ENCODE measurements at regions not wholly inside any gene's neighbourhood (a gene's known extent, or its start where the extent isn't known, plus 50 kb on each side); places are given as distances from the start of the nearest gene placed in this dataset.

- DNase-seq, result no peak
These were observed 111.4 kb upstream of the C1QTNF9B start for GRCh38 chr13:24008679-24009078.

- no peak for DNase-seq
These were observed 114.0 kb upstream of the C1QTNF9B start for GRCh38 chr13:24011266-24011665.

- DNase-seq, result no peak
These were observed 115.3 kb upstream of the C1QTNF9B start for GRCh38 chr13:24012648-24013047.

- no peak for DNase-seq
These were observed 115.9 kb upstream of the C1QTNF9B start for GRCh38 chr13:24013189-24013588.

GRCh38 chr13:24016046-24016445, 118.7 kb upstream of the C1QTNF9B start:
- no peak for DNase-seq

- no peak for DNase-seq
These were observed 125.3 kb upstream of the C1QTNF9B start for GRCh38 chr13:24022568-24022967.

GRCh38 chr13:24023073-24023472, 125.8 kb upstream of the C1QTNF9B start:
- DNase-seq, result no peak

GRCh38 chr13:24027494-24027893, 130.2 kb upstream of the C1QTNF9B start:
- no peak for DNase-seq

GRCh38 chr13:24032252-24032651, 128.3 kb upstream of the SPATA13 start:
- no peak for DNase-seq

- no peak for DNase-seq
These were observed 127.8 kb upstream of the SPATA13 start for GRCh38 chr13:24032674-24033073.

GRCh38 chr13:24033527-24034302, 126.8 kb upstream of the SPATA13 start:
- no peak for DNase-seq

- no peak for DNase-seq
These were observed 125.1 kb upstream of the SPATA13 start for GRCh38 chr13:24035411-24035810.

GRCh38 chr13:24036115-24036514, 124.4 kb upstream of the SPATA13 start:
- no peak for DNase-seq

- no peak for DNase-seq
These were observed 122.1 kb upstream of the SPATA13 start for GRCh38 chr13:24038405-24038804.

GRCh38 chr13:24038841-24039330, 121.6 kb upstream of the SPATA13 start:
- no peak for DNase-seq

GRCh38 chr13:24039621-24040475, 120.7 kb upstream of the SPATA13 start:
- DNase-seq, result no peak

GRCh38 chr13:24040835-24041234, 119.7 kb upstream of the SPATA13 start:
- DNase-seq, result no peak

- DNase-seq, result no peak
These were observed 118.8 kb upstream of the SPATA13 start for GRCh38 chr13:24041651-24042225.

GRCh38 chr13:24042710-24043440, 117.6 kb upstream of the SPATA13 start:
- no peak for DNase-seq

GRCh38 chr13:24043590-24044350, 116.8 kb upstream of the SPATA13 start:
- DNase-seq, result no peak

GRCh38 chr13:24045597-24045996, 114.9 kb upstream of the SPATA13 start:
- no peak for DNase-seq
